H1 (cell line): ENCODE measurements at regions not wholly inside any gene's neighbourhood (a gene's known extent, or its start where the extent isn't known, plus 50 kb on each side); places are given as distances from the start of the nearest gene placed in this dataset.

Source experiments
- ASH2L ChIP-seq: fragments of 200-600, 300-600 bp; sonication (generic); IDR thresholded peaks from one replicate; pipeline ENCODE4 v1.7.1; 2017; ENCODE audit warnings: low read length
- BACH1 ChIP-seq: IDR thresholded peaks from 2 replicates; pipeline ENCODE4 v1.6.1; 2012; ENCODE audit warnings: low read length, improper control_type of control experiment
- CEBPB ChIP-seq: IDR thresholded peaks from 2 replicates; pipeline ENCODE4 v1.6.1; 2012; ENCODE audit warnings: low read depth, low read length
- EGR1 ChIP-seq: IDR thresholded peaks from 2 replicates; pipeline ENCODE4 v1.6.1; 2011; ENCODE audit warnings: low read depth, low read length, borderline replicate concordance
- HDAC2 ChIP-seq, 2 experiments: fragments of 300-600 bp in 1 of 2; sonication (generic) in 1 of 2; IDR thresholded peaks; 2 replicates each; pipeline ENCODE4 v1.6.1; 2011 to 2012; ENCODE audit warnings: low read depth in 2 of 2, low read length in 2 of 2, mild to moderate bottlenecking in 2 of 2, moderate library complexity in 2 of 2, borderline replicate concordance in 1 of 2, inconsistent platforms in 1 of 2
- POLR2AphosphoS5 ChIP-seq: IDR thresholded peaks from 2 replicates; pipeline ENCODE4 v1.6.1; 2011; ENCODE audit warnings: low read depth, low read length
- RFX5 ChIP-seq: IDR thresholded peaks from 2 replicates; pipeline ENCODE4 v1.6.1; 2011; ENCODE audit warnings: low read depth, low read length, improper control_type of control experiment, borderline replicate concordance
- SIN3A ChIP-seq, 2 experiments: IDR thresholded peaks in 1 of 2; conservative IDR thresholded peaks in 1 of 2; 2 replicates each; pipeline ENCODE4 v1.6.1; 2011 to 2012; ENCODE audit warnings: low read length in 2 of 2, improper control_type of control experiment in 1 of 2, low read depth in 1 of 2, mild to moderate bottlenecking in 1 of 2
- TEAD4 ChIP-seq: IDR thresholded peaks from 2 replicates; pipeline ENCODE4 v1.6.1; 2012; ENCODE audit warnings: low read depth, low read length, inconsistent platforms, mixed read lengths
- ZNF274 ChIP-seq: IDR thresholded peaks from 2 replicates; pipeline ENCODE4 v1.7.0; 2012; ENCODE audit warnings: low read length, borderline replicate concordance; ENCODE audit errors: extremely low read depth
- TF ChIP-seq, protein P1 (sequence below): fragments of 300-600 bp; sonication (generic); IDR thresholded peaks from 2 replicates; pipeline ENCODE4 v1.7.1; 2012; ENCODE audit warnings: low read length, moderate library complexity, mild to moderate bottlenecking, inconsistent platforms; ENCODE audit not compliant: insufficient replicate concordance
- TF ChIP-seq, protein P2 (sequence below): IDR thresholded peaks from 2 replicates; pipeline ENCODE4 v1.6.1; 2011; ENCODE audit warnings: low read depth, mild to moderate bottlenecking, low read length; ENCODE audit not compliant: insufficient read depth

DNA sequence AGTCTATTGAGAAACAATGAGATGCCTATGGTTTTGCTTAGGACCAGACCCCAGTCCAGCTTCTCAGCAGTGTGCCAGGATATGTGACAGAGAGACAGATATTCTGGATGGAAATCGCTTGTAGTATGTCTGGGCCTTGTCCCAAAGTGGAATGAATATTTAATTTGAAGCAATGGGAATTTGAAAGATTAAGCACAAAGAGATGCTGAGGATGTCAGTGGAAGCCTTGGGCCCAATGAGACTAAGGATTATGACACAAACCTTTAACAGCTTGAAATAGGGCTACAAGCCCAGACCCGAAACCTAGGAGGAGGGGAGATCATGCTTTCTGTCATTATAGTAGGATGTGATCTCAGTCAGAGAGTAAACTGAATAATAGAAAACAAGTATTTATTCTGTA lies 459.2 kb downstream of the FAT4 start (continued):
- TF ChIP-seq, protein P1, sequence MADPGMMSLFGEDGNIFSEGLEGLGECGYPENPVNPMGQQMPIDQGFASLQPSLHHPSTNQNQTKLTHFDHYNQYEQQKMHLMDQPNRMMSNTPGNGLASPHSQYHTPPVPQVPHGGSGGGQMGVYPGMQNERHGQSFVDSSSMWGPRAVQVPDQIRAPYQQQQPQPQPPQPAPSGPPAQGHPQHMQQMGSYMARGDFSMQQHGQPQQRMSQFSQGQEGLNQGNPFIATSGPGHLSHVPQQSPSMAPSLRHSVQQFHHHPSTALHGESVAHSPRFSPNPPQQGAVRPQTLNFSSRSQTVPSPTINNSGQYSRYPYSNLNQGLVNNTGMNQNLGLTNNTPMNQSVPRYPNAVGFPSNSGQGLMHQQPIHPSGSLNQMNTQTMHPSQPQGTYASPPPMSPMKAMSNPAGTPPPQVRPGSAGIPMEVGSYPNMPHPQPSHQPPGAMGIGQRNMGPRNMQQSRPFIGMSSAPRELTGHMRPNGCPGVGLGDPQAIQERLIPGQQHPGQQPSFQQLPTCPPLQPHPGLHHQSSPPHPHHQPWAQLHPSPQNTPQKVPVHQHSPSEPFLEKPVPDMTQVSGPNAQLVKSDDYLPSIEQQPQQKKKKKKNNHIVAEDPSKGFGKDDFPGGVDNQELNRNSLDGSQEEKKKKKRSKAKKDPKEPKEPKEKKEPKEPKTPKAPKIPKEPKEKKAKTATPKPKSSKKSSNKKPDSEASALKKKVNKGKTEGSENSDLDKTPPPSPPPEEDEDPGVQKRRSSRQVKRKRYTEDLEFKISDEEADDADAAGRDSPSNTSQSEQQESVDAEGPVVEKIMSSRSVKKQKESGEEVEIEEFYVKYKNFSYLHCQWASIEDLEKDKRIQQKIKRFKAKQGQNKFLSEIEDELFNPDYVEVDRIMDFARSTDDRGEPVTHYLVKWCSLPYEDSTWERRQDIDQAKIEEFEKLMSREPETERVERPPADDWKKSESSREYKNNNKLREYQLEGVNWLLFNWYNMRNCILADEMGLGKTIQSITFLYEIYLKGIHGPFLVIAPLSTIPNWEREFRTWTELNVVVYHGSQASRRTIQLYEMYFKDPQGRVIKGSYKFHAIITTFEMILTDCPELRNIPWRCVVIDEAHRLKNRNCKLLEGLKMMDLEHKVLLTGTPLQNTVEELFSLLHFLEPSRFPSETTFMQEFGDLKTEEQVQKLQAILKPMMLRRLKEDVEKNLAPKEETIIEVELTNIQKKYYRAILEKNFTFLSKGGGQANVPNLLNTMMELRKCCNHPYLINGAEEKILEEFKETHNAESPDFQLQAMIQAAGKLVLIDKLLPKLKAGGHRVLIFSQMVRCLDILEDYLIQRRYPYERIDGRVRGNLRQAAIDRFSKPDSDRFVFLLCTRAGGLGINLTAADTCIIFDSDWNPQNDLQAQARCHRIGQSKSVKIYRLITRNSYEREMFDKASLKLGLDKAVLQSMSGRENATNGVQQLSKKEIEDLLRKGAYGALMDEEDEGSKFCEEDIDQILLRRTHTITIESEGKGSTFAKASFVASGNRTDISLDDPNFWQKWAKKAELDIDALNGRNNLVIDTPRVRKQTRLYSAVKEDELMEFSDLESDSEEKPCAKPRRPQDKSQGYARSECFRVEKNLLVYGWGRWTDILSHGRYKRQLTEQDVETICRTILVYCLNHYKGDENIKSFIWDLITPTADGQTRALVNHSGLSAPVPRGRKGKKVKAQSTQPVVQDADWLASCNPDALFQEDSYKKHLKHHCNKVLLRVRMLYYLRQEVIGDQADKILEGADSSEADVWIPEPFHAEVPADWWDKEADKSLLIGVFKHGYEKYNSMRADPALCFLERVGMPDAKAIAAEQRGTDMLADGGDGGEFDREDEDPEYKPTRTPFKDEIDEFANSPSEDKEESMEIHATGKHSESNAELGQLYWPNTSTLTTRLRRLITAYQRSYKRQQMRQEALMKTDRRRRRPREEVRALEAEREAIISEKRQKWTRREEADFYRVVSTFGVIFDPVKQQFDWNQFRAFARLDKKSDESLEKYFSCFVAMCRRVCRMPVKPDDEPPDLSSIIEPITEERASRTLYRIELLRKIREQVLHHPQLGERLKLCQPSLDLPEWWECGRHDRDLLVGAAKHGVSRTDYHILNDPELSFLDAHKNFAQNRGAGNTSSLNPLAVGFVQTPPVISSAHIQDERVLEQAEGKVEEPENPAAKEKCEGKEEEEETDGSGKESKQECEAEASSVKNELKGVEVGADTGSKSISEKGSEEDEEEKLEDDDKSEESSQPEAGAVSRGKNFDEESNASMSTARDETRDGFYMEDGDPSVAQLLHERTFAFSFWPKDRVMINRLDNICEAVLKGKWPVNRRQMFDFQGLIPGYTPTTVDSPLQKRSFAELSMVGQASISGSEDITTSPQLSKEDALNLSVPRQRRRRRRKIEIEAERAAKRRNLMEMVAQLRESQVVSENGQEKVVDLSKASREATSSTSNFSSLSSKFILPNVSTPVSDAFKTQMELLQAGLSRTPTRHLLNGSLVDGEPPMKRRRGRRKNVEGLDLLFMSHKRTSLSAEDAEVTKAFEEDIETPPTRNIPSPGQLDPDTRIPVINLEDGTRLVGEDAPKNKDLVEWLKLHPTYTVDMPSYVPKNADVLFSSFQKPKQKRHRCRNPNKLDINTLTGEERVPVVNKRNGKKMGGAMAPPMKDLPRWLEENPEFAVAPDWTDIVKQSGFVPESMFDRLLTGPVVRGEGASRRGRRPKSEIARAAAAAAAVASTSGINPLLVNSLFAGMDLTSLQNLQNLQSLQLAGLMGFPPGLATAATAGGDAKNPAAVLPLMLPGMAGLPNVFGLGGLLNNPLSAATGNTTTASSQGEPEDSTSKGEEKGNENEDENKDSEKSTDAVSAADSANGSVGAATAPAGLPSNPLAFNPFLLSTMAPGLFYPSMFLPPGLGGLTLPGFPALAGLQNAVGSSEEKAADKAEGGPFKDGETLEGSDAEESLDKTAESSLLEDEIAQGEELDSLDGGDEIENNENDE = no peak
- TF ChIP-seq BACH1 (no peak), TEAD4 (no peak), RFX5 (no peak), ASH2L (no peak), ZNF274 (no peak), EGR1 (no peak), CEBPB (no peak), HDAC2 (IDR thresholded peaks at IDR 0.05; ENCODE audit: borderline replicate concordance in 1 of 2, low read depth in 2 of 2, low read length in 2 of 2) (no peak), SIN3A (conservative IDR thresholded peaks at IDR 0.05 in 1 of 2, IDR thresholded peaks at IDR 0.05 in 1 of 2; ENCODE audit: low read depth in 1 of 2, low read length in 2 of 2) (no peak), POLR2AphosphoS5 (no peak)
- TF ChIP-seq, protein P2, sequence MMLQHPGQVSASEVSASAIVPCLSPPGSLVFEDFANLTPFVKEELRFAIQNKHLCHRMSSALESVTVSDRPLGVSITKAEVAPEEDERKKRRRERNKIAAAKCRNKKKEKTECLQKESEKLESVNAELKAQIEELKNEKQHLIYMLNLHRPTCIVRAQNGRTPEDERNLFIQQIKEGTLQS = no peak
